ENCODE measurements at regions not wholly inside any gene's neighbourhood (a gene's known extent, or its start where the extent isn't known, plus 50 kb on each side); places are given as distances from the start of the nearest gene placed in this dataset.
"Not testable (repeated sequence)": the region's sequence is repeated elsewhere in the genome, so short reads cannot be mapped to it uniquely, and the experiment has no call there.

- POLR2A ChIA-PET (ENCODE audit: low non-redundant PET) = no interaction called here
- TF ChIP-seq EZH2 (IDR thresholded peaks at IDR 0.05; ENCODE audit: borderline replicate concordance, low read depth, low read length, poor library complexity, severe bottlenecking) = no peak
- TF ChIP-seq CTCF (conservative IDR thresholded peaks at IDR 0.05; ENCODE audit: low read depth, low read length) = no peak
- Histone ChIP-seq H3K4me1 (ENCODE audit: insufficient read depth, low read length, poor library complexity, severe bottlenecking) (no peaks in the 10 kb centered on the region), H3K36me3 (ENCODE audit: insufficient read depth, low read length, poor library complexity, severe bottlenecking) (no peaks in the 10 kb centered on the region), H3K4me3 (ENCODE audit: low read depth, low read length, poor library complexity, severe bottlenecking) (no peak overlapping the region), H3K27ac (ENCODE audit: low read depth, low read length, poor library complexity, severe bottlenecking) (no peak overlapping the region), H3K27me3 (replicated peaks; ENCODE audit: insufficient read depth, low read depth, low read length, poor library complexity) (peaks cover 23% of the 10 kb centered on the region), H3K9me3 (ENCODE audit: low read depth, low read length, poor library complexity, severe bottlenecking) (no peaks in the 10 kb centered on the region)
- CTCF ChIA-PET = interaction anchor here (0.6 kb wide), 1 partner anchor 22 kb away, joined by 14 read pairs; no protein-coding TSS in a partner anchor
- intact Hi-C loops (cut with micrococcal nuclease; ENCODE audit: unreplicated experiment) = no loop called here
- no TSS peak for BruUV-seq (replicated peaks)
- no peak for DNase-seq (ENCODE audit: low spot score)
Measured at GRCh38 chr1:53398091-53398490, 61.1 kb upstream of the DMRTB1 start.

- ChIA-PET POLR2A (ENCODE audit: low non-redundant PET) (no interaction called here), CTCF (no interaction called here)
- Histone ChIP-seq H3K36me3 (ENCODE audit: insufficient read depth, low read length, poor library complexity, severe bottlenecking) (no peaks in the 10 kb centered on the region), H3K27me3 (replicated peaks; ENCODE audit: insufficient read depth, low read depth, low read length, poor library complexity) (peaks cover 24% of the 10 kb centered on the region), H3K9me3 (ENCODE audit: low read depth, low read length, poor library complexity, severe bottlenecking) (no peaks in the 10 kb centered on the region), H3K27ac (ENCODE audit: low read depth, low read length, poor library complexity, severe bottlenecking) (no peak overlapping the region), H3K4me3 (ENCODE audit: low read depth, low read length, poor library complexity, severe bottlenecking) (no peak overlapping the region), H3K4me1 (ENCODE audit: insufficient read depth, low read length, poor library complexity, severe bottlenecking) (no peaks in the 10 kb centered on the region)
- intact Hi-C loops (cut with micrococcal nuclease; ENCODE audit: unreplicated experiment) = no loop called here
- DNase-seq (ENCODE audit: low spot score) = no peak
- no TSS peak for BruUV-seq (replicated peaks)
- TF ChIP-seq EZH2 (IDR thresholded peaks at IDR 0.05; ENCODE audit: borderline replicate concordance, low read depth, low read length, poor library complexity, severe bottlenecking) (no peak), CTCF (conservative IDR thresholded peaks at IDR 0.05; ENCODE audit: low read depth, low read length) (no peak)
Measured at GRCh38 chr1:53398576-53399365, 60.4 kb upstream of the DMRTB1 start.

GRCh38 chr1:53399370-53400133 lies 59.6 kb upstream of the DMRTB1 start:
- H3K9me3 ChIP-seq (ENCODE audit: low read depth, low read length, poor library complexity, severe bottlenecking); H3K4me3 ChIP-seq (ENCODE audit: low read depth, low read length, poor library complexity, severe bottlenecking); BruUV-seq (replicated peaks); H3K36me3 ChIP-seq (ENCODE audit: insufficient read depth, low read length, poor library complexity, severe bottlenecking); DNase-seq (ENCODE audit: low spot score); POLR2A ChIA-PET (ENCODE audit: low non-redundant PET); H3K4me1 ChIP-seq (ENCODE audit: insufficient read depth, low read length, poor library complexity, severe bottlenecking); CTCF ChIA-PET; intact Hi-C loops (cut with micrococcal nuclease; ENCODE audit: unreplicated experiment); H3K27ac ChIP-seq (ENCODE audit: low read depth, low read length, poor library complexity, severe bottlenecking): not testable (repeated sequence)
- peaks cover 28% of the 10 kb centered on the region for H3K27me3 ChIP-seq (replicated peaks; ENCODE audit: insufficient read depth, low read depth, low read length, poor library complexity)

All from A673 (cell line).